CD4-positive, alpha-beta T cell treated with Interleukin-17A for 1 hour (primary cell): ENCODE measurements at regions not wholly inside any gene's neighbourhood (a gene's known extent, or its start where the extent isn't known, plus 50 kb on each side); places are given as distances from the start of the nearest gene placed in this dataset.

Experiments
- DNase-seq: peaks from one replicate; pipeline ENCODE4 v3.0.0-alpha.2; 2020

DNA sequence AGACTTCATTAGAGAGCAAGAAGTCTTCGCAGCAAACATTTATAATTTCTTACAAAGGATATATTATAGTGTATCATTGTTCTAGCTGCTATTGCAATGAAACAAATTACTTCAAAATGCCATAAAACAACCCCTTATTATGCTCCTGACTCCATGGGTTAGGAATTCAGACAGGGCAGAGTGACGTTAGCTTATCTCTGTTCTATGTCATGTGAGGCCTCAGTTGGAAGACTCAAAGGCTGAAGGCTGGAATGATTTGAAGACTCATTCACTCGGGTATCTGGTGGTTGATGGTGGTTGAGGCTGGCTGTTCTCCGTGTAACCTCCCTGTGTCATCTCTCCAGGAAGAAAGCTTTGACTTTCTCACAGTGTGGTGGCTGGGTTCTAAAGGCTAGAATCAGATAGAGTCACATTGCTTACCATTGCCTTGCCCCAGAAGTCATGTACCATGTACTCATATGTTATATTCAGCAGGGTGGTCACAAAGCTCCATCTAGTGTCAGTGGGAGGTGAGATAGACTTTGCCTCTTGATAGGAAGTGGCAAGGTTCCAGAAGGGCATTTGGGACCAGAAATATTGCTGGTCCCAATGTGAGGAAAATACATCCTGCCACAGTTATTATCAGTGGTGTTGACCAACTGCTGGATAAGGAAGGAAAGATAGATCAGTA is 226.9 kb downstream of the TMEM38B start:
- no peak for DNase-seq

DNA sequence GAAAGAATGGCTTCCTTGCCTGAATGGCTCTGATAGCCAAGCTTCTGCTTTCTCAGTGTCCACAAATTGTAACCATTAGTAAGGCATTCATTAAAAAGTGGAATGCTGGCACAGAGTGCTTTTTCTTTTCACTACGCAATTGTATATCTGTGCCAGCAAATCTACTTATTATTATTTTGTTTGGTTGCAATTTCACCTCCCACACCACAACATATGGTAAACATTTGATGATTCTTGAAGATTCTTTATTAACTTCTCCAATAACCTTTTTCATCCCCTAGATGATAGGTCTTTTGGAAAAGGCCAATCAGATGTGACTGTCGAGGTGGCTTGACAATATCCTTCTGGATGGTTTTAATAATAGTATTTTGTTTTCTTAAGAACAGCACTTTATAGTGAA is 234.1 kb downstream of the TMEM38B start:
- DNase-seq, result no peak

DNA sequence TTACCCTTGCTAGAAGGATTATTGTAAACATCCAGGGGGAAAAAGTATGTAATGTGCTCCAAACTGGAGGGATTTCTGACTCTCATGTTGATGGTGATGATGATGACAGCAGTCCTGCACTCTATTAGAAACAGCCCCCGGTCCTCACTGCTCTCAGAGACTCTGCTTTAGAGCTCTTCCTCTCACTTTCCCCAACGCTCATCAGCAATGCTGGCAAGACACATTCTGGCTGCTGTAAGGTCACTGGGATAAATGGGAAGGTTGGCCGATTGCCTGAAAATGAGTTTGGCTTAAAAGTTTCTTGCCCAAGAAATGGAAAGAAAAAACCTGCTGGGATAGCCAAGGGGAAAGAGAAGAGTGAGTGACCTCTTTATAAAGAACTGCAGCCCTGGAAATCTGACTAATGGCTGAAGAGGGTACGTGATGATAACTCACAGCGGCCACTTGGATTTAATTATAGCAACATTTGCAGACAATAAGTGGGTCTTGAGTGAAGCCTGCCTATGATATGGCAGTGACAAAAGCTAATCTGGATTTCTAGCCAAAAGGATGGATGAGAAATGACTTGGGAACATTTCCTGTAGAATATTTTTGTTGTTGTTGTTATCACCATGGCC is 235.8 kb downstream of the TMEM38B start:
- no peak for DNase-seq

DNA sequence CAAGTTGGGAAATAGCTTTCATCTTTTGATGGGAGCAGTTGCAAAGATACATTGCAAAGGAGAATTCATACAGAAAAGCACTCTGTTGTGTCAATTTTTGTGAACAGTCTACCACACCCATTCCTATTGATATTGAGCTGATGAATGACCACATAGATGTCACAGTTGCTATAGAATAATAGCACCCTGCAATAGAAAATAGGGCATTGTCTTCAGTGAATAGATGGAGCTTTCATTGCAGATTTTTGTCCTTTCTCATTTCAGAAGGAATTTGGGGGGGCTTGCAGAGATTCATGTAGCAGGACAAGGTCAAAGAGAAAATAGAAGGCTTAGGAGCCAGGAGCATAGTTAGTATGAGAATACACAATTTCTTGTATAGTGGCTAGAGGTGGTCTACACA is 237.9 kb downstream of the TMEM38B start:
- DNase-seq, result no peak

DNA sequence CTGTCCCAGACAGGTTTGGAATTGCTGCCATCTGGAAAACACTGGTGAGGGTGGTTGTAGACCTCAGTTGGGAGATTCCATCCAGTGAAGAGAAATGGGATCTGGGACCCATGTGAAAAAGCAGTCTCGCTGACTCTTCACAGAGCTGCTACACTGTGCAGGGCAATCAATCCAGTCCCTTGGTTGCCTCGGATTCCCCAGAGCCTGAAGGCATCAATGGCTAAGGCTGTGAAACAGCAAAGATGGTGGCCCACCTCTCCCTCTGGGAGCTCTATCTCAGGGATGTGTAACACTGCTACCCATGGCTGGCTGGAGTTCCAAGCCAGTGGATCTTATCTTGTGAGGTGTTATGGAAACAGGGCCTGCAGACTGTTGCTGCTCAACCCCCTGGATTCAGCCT is 256.1 kb downstream of the TMEM38B start:
- no peak for DNase-seq

DNA sequence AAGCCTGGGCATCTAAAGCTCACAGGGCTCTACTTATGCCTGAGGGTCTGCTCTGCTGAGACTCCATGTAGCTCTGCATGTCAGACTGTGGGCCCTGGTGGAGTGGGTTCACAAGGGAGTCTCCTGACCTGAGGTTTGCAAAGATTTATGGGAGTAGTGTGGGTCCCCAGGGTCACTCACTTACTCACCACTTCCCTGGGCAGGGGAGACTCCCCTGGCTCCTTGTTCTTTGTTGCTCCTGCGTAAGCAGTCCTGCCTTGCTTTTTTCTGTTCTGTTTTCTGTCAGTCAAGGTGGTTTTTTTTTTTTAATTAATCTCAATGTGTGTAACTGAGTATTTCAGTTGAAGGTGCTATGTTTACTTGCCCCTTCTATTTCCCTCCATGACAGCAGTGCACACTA is 256.6 kb downstream of the TMEM38B start:
- DNase-seq, result no peak

DNA sequence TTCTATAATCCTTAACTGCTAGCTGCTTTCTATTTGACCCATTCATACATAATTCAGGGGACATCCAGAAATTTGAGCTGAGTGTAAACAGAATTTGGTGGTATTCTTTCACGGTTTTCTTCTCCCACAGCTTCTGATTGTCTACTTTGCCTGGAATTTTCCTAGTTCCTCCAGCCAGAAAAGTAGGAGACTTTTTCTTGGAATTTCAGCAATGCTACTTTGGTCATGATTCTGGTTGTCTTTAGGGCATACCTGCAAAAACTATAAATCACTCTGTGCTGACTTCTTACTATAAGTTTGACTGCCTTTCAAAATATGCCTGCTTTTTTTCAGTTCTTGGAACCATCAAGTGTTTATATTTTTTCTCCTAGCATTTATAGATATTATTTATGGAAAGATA is 260.2 kb downstream of the TMEM38B start:
- DNase-seq, result no peak

DNA sequence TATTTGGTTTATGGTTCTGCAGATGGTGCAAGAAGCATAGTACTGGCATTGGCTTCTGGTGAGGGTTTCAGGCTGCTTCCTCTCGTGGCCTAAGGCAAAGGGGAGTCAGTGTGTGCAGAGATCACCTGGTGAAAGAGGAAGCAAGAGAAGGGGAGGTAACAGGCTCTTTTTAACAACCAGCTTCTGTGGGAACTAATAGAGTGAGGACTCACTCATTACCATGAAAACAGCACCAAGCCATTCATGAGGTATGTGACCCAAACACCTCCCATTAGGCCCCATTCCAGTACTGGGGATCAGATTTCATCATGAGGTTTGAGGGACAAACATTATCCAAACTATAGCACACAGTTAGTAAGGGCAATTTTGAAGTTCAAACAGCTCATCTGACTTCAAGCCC is 263.5 kb downstream of the TMEM38B start:
- no peak for DNase-seq

DNA sequence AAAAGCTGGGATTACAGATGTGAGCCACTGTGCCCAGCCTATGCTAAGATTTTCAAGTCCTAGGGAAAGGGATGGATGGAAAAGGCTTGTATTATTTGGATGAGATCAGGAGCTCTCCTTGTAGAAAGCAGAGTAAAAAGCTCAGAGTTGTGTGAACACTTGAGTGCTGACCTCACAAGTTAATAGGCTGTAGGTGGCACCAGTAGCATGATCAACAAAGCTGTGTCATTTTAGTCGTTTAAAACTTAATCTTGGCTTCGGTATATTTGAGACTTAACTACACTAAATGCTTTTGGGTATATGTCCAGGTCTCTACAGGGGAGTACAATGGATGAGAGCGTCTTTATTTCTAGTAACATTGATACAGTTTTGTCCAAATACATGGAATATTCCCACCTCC is 264.2 kb downstream of the TMEM38B start:
- DNase-seq, result no peak

DNA sequence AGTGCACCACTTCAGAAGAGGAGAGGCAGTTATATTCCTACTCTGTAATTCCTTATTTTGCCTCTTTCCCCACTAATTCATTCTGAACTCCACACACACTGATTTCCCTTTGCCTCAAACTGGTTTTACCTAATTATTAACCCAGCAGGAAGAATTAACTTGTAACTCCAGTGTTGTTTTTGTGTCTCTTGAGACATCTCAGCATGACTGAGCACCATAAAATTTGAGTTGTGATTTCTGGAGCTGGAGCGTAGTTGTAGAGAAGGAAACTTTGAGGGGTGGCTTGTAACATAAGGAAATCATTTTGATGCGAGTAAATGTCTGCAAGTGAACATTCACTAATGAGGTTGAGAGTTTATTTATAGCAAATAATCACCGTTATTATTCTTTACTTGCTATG is 265.2 kb downstream of the TMEM38B start:
- no peak for DNase-seq

DNA sequence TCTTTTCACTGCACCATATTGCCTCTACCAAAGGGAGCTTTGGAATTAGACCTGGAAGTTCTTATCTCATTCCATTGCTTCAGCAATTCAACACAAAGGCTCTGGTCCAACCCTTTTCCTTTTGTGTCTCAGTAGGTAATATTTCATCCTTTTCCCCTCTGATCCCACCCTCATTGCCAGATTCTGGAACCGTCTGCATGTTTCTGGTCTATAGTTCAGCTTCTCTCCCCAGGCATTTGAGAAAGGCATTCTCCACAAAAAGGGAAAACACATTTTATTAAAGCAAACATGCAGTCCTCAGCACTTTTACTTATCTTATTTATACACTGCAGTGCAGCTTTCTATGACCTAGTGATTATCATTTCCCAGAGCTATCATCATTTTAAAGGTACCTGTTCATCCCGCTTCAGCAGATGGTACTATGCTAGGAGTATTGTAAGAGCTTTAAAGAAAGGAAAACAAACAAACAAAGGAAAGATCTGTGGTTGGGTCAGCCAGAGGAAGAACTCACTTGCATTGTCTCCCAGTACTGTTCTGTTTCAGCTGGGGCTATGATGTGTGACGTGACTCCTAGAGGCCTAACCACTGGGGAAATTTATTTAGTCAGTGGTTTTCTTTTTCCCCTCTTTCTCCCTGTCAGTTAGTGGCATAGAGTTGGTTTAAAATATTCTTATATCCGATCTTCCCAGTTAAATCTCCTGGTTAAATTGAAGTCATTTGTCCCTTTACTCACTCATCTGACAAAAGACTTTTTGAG is 269.2 kb downstream of the TMEM38B start:
- no peak for DNase-seq

DNA sequence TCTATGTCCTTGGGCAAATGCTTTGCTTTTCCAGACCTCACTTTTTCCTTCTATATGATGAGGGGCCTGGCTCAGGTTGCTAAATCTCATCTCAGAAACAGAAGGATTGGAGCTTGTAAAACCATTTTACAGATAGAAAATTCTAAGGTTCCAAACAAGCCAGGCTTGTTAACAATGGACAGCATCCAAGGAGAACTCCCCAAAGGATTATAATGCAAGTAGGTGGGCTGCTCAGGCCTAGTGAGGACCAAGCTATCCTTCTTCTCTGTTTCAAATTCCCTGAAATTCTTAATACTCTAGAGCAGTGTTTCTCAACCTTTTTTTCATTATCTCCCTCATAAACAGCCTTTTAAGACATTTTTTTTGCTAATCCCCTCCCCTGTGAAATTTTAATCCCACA is 269.8 kb downstream of the TMEM38B start:
- DNase-seq, result no peak

DNA sequence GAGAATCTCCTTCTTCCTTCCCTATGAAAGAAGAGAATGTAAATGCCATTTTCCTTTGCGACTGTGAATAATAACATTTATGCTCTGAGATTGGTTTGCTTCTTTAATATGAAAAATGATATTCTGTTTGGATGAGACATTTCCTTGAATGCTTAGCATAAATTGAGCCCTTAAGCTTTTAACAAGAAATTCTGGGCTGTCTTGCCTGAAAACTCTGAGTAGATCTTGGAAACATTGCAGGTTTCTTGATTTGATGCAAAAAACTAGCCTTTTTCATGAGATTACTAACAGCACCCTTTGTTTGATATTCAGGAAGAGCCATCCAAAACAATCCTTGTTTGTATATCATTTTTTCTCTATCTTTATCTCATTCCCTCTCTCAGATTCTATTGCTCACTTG is 272.5 kb downstream of the TMEM38B start:
- DNase-seq, result no peak

DNA sequence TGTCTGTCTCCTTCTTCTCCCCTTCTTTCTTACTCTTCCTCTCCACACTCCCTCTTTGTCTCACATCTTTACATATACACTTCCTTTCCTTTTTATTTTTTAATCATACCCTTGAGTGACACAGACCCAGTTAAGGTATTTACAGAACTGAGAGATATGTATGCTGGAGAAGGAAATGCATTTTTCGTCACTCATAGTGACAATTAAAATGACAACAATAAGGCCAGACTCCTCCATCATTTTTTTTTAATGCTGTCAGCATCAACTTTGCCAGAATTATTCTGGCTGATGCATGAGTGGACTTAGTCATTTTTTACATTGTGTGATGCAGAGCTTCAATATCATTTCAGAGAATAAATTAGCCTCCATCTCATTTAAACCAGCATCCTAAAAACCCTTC is 272.9 kb downstream of the TMEM38B start:
- DNase-seq, result no peak

DNA sequence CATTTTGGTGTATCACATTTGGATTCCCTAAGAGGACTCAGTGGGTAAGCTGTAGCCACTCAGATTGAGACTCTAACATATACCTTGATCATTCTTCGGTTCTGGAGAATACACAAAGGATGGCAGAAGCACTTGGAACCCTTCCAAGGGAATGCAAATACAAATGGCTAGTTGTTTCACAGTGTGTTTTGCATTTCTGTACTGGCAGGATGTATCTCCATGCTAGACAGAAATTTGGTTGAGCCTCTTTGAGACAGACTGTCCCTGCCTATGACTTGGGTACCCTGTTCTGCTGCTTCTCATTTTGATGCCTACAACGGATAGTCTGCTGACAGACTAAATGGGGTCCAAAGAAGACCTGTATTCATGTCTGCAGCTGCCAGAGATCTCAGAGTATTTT is 273.5 kb downstream of the TMEM38B start:
- DNase-seq, result no peak

DNA sequence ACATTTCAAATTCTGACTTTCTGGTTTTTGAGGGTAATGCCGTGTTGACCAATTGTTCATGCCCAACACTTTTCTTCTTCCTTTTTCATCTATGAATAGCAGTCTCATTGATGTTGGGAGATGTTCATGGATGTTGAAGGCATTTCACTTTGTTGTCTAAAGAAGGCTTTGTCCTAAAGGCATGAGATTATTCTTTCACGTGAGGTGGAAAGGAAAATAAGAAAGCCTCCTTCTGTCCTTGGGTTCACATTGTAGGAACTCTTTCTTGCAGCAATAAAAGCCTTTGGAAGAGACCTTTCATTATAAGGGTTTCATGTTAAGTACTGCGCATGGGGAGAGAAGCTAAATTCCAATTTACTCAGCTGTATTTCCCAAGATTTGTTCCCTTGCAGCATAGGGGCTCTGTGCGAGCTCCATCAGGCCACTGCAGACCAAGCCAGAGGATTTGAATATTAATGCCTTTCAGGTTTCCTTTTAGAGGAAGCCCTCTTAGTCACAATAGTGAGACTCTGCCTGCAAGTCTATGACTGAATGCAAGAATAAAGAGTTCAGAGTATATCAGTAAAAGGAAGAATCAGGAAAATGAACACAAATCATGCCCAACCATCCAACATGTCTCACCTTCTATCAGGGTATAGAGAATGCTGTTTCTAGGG is 274.6 kb downstream of the TMEM38B start:
- no peak for DNase-seq

DNA sequence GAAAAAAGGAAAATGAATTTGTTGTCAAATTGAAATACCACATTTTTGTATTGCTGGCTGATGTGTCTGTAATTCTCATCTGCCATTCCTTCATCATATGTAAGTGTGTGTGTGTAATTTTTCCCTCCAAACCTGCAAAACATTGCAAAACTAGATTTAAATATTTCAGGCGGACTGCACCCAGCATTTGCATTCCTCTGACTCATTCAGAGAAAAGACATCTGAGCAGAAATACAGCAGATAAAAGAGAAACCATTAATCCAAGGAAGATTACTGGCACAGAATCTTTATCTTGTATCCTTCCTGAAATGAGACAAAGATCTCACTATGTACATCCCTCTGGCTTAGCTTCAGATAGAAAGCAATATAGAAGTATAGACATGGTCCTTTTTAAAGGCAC is 275.3 kb downstream of the TMEM38B start:
- no peak for DNase-seq

DNA sequence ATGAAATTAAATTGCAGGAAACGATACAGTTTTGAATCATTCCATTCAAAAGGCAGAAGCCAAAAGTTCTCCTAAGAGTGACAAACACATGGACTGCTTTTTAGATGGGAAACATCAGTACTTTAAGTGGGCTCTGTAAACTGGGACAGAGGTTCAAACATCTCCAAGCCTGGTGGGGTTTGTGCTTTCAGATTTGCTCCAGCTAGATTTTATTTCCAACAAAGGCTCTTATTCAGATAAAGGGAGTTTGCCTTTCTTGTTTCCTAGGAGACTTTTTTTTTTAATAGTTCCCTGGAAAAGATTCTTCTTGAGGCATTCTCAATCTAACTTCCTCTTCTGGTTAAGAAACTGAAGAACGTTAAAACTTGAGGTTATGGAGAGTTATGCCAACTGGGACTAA is 277.6 kb downstream of the TMEM38B start:
- no peak for DNase-seq

DNA sequence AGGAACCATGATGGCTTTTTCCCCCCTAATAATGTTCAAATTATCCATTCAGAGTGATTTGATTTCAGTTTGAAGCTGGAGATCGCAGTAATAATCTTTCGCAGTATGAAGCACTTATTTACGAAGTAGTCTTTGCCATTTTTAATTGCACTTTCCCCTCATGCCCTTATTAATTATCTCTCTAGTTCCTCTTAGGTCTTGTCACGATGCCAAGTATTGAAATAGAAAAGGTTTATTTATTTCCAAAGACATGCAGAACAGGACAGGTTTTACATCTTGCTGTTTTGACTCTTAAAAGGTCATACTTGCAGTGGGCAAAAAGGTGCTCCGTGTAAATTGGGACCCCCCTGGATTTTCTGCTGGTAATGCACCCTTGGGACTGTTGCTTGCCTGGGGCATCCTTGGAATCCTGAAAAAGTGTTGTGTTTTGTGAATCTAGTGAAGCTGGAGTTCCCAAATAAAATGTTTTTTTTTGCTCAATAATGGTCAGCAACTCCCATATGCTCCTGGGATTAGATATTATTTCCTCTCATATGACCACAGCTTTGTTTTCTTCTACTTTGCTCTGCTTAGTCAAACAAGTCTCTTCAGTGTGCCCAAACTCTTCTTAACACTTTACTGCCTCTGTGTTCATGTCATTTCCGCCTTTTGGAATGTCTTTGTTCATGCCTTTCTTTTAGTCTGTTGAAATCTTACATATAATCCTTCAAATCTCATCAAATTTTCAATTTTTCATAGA is 278.3 kb downstream of the TMEM38B start:
- DNase-seq, result no peak

DNA sequence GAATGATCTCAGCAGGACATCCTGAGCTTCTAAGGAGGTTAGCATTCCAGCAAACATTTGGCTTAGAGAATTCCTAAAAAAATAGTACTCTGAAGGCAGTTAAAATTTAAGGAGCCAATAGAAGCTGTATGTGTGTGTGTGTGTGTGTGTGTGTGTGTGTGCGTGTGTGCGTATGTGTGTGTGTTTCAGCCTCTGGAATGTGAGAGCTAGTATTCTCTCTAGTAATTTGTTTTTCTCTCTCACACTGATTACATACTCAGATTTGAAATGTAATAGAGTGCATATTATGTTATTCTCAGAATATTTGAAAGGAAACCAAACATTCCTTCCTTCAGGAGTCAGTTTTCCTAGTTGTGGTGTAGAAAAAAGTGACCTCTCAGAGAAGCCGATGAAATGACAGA is 279.6 kb downstream of the TMEM38B start:
- no peak for DNase-seq

DNA sequence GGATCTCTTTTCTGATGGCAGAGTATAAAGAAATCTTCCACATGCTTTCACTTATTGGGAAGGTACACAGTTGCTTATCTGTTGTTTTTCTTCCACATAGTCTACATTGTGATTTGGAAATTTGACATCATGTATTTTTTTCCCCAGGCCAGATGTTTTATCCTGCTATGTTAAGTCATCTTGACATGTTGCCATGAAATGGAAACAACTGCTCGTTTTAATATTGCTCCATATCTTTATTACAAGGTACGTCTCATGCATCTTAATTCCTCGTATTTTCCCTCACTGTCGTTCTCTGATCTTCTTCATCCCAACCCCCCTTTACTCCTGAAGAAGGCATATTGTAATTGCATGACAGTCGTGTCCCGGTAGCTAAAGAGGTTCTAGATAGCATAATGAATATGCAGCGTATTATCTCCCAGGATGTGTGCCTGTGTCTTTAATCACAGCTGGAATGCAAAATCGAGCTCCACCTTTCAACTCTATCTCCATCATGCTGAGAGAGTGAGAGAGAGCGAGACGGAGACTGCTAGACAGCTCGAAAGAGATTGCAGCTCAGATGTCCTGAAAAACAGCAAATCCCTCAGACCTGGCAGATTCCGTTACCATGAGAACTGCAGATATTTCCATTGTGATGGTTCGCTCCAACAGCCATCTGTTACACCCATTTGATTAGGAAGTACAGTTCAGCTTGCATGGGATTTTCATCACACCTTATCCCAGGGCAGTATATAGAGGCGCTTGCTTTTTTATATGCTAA is 281.7 kb downstream of the TMEM38B start:
- DNase-seq, result no peak

DNA sequence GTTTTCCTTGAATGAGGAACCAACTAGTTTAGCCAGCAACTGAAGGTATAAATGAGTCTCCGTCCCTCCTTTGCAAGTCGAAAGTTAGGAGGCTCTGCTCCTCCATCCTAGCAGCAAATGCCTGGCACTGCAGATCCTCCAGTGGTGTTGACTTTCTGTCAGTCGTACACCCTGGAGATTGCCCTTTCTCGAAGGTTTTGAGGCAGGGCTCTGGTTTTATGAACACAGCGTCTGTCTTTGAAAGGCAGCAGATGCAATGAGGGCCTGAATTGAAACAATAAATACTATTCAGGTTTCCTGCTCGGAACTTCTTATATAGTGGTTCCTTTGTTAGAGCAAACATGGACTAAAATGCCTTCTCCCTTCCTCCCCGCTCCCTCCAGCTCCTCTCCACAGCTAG is 284.0 kb downstream of the TMEM38B start:
- DNase-seq, result no peak
